ENCODE measurements at regions not wholly inside any gene's neighbourhood (a gene's known extent, or its start where the extent isn't known, plus 50 kb on each side); places are given as distances from the start of the nearest gene placed in this dataset.
"Not testable (repeated sequence)": the region's sequence is repeated elsewhere in the genome, so short reads cannot be mapped to it uniquely, and the experiment has no call there.

- not testable (repeated sequence) for TF ChIP-seq CTCF (conservative IDR thresholded peaks at IDR 0.05; ENCODE audit: low read length); EZH2phosphoT487 (IDR thresholded peaks at IDR 0.05; ENCODE audit: borderline replicate concordance)
These were observed 1226.2 kb downstream of the OTOL1 start for GRCh38 chr3:162722796-162723195.

Data from Loucy (cell line).